Activated CD8-positive, alpha-beta T cell treated with anti-CD3 and anti-CD28 coated beads for 36 hours (primary cell): ENCODE measurements at regions not wholly inside any gene's neighbourhood (a gene's known extent, or its start where the extent isn't known, plus 50 kb on each side); places are given as distances from the start of the nearest gene placed in this dataset.
A peak's percentile ranks its signal among the peaks of the same experiment; 100 is the strongest.
"Not testable (repeated sequence)": the region's sequence is repeated elsewhere in the genome, so short reads cannot be mapped to it uniquely, and the experiment has no call there.

Experiments used
- ATAC-seq: fragments of 200-7000 bp; cut with Tn5 transposase; one replicate; pipeline ENCODE4 v1.10.0; 2021; ENCODE audit warnings: mild to moderate bottlenecking, moderate library complexity
- CTCF ChIA-PET: fragments of 350-600 bp; sonication (Branson Sonifier 250); formaldehyde crosslinking; loops from one replicate; lab custom pipeline; 2021; ENCODE audit warnings: antibody characterized with exemption; lab: Charles Lee
- POLR2A ChIA-PET: fragments of 350-600 bp; sonication (Branson Sonifier 250); formaldehyde crosslinking; loops from one replicate; lab custom pipeline; 2021; ENCODE audit warnings: antibody characterized with exemption; lab: Charles Lee
- DNase-seq: peaks from one replicate; pipeline ENCODE4 v3.0.0-alpha.2; 2020
- H3K27ac Mint-ChIP-seq: one replicate; pipeline ENCODE4 v1.8.0; 2021; ENCODE audit warnings: mild to moderate bottlenecking, mixed read lengths
- H3K27me3 Mint-ChIP-seq: one replicate; pipeline ENCODE4 v1.8.0; 2021; ENCODE audit warnings: mixed read lengths
- H3K36me3 Mint-ChIP-seq: one replicate; pipeline ENCODE4 v1.8.0; 2021; ENCODE audit warnings: low read depth, mixed read lengths
- H3K4me1 Mint-ChIP-seq: one replicate; pipeline ENCODE4 v1.8.0; 2021; ENCODE audit warnings: low read depth, mixed read lengths
- H3K4me3 Mint-ChIP-seq: one replicate; pipeline ENCODE4 v1.8.0; 2021; ENCODE audit warnings: mild to moderate bottlenecking, moderate library complexity, mixed read lengths
- H3K9me3 Mint-ChIP-seq: one replicate; pipeline ENCODE4 v1.8.0; 2021; ENCODE audit warnings: mixed read lengths
- CTCF ChIP-seq: fragments of 200-600 bp; IDR thresholded peaks from one replicate; pipeline ENCODE4 v1.8.0; 2022; ENCODE audit warnings: antibody characterized with exemption, mild to moderate bottlenecking
- intact Hi-C: fragments of 100-400 bp; cut with micrococcal nuclease; formaldehyde crosslinking; loops from one replicate; pipeline ENCODE4 v1.10.0; 2022

- POLR2A ChIA-PET, result no interaction called here
- intact Hi-C loops, result no loop called here
- H3K27me3 Mint-ChIP-seq, result no peaks in the 10 kb centered on the region
- H3K4me3 Mint-ChIP-seq, result no peak overlapping the region
- peaks cover 3% of the 10 kb centered on the region for H3K9me3 Mint-ChIP-seq
- H3K27ac Mint-ChIP-seq, result no peak overlapping the region
- H3K4me1 Mint-ChIP-seq, result no peaks in the 10 kb centered on the region
- TF ChIP-seq CTCF, result no peak
- H3K36me3 Mint-ChIP-seq, result no peaks in the 10 kb centered on the region
- no peak for DNase-seq
- no peak for ATAC-seq
- CTCF ChIA-PET, result no interaction called here
These were observed 554.6 kb upstream of the RGMB start for GRCh38 chr5:98218838-98219237.

- no peaks in the 10 kb centered on the region for H3K27me3 Mint-ChIP-seq
- ChIA-PET CTCF (no interaction called here), POLR2A (no interaction called here)
- H3K4me3 Mint-ChIP-seq, result no peak overlapping the region
- H3K9me3 Mint-ChIP-seq, result peaks cover 18% of the 10 kb centered on the region
- H3K36me3 Mint-ChIP-seq, result no peaks in the 10 kb centered on the region
- DNase-seq, result no peak
- ATAC-seq, result no peak
- intact Hi-C loops, result no loop called here
- H3K4me1 Mint-ChIP-seq, result no peaks in the 10 kb centered on the region
- TF ChIP-seq CTCF, result no peak
- no peak overlapping the region for H3K27ac Mint-ChIP-seq
These were observed 546.0 kb upstream of the RGMB start for GRCh38 chr5:98227489-98227888.

DNA sequence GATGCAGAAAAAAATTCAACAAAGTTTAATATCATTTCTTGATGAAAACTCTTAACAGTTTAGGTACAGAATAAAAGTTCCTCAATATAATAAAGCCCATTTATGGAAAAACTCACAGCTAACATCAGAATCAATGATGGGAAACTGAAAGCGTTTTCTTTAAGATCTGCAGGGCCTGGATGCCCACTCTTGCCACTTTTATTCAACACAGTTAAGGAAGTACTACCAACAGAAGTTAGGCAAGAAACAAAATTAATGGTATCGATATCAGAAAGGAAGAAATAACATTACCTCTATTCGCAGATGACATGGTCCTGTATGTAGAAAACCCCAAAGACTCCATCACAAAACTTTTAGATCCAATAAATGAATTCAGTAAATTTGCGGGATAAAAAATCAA is 542.4 kb upstream of the RGMB start:
- intact Hi-C loops, result no loop called here
- Mint-ChIP-seq H3K27me3 (no peaks in the 10 kb centered on the region), H3K36me3 (no peaks in the 10 kb centered on the region), H3K27ac (no peak overlapping the region), H3K9me3 (peaks cover 14% of the 10 kb centered on the region), H3K4me1 (no peaks in the 10 kb centered on the region), H3K4me3 (no peak overlapping the region)
- POLR2A ChIA-PET, result no interaction called here
- DNase-seq (no peak), ATAC-seq (peak; percentile 30)
- no peak for TF ChIP-seq CTCF
- CTCF ChIA-PET, result interaction anchor here (0.6 kb wide), 1 partner anchor 538 kb away, joined by 3 read pairs; no protein-coding TSS in a partner anchor

DNA sequence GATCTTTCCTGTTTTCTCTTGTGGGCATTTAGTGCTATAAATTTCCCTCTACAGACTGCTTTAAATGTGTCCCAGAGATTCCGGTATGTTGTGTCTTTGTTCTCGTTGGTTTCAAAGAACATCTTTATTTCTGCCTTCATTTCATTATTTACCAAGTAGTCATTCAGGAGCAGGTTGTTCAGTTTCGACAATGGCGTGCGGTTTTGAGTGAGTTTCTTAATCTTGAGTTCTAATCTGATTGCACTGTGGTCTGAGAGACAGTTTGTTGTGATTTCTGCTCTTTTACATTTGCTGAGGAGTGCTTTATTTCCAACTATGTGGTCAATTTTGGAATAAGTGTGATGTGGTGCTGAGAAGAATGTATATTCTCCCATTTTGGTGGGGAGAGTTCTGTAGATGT is 535.7 kb upstream of the RGMB start:
- intact Hi-C loops, H3K9me3 Mint-ChIP-seq, CTCF ChIA-PET: not testable (repeated sequence)

DNA sequence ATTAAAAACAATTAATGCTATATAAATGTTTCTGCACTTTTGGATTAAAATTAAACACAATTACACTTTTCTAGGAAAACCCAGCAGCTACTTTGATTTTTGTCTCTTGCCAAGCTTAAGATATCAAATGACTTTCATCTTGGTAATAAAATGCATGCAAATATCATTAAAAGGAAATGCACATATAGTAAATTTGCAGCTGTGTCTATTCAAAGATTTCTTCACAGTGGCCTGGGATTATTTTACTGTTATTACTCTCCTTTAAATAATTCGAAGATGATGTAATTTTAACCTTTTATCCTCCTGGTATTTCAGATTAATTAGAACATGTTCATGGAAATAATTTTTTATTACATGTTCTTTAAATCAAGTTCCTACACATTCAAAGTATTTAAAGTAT is 529.5 kb upstream of the RGMB start:
- no peaks in the 10 kb centered on the region for H3K4me1 Mint-ChIP-seq
- DNase-seq (no peak), ATAC-seq (no peak)
- CTCF ChIA-PET, result no interaction called here
- H3K36me3 Mint-ChIP-seq, result no peaks in the 10 kb centered on the region
- no peak for TF ChIP-seq CTCF
- H3K9me3 Mint-ChIP-seq, result peaks cover 3% of the 10 kb centered on the region
- H3K4me3 Mint-ChIP-seq, result no peak overlapping the region
- no peaks in the 10 kb centered on the region for H3K27me3 Mint-ChIP-seq
- POLR2A ChIA-PET, result no interaction called here
- no peak overlapping the region for H3K27ac Mint-ChIP-seq
- intact Hi-C loops, result no loop called here

More for the DNA sequence above, 535.7 kb upstream of the RGMB start:
- ATAC-seq, H3K4me3 Mint-ChIP-seq, H3K36me3 Mint-ChIP-seq, H3K27me3 Mint-ChIP-seq, H3K4me1 Mint-ChIP-seq, DNase-seq, H3K27ac Mint-ChIP-seq, POLR2A ChIA-PET: not testable (repeated sequence)

DNA sequence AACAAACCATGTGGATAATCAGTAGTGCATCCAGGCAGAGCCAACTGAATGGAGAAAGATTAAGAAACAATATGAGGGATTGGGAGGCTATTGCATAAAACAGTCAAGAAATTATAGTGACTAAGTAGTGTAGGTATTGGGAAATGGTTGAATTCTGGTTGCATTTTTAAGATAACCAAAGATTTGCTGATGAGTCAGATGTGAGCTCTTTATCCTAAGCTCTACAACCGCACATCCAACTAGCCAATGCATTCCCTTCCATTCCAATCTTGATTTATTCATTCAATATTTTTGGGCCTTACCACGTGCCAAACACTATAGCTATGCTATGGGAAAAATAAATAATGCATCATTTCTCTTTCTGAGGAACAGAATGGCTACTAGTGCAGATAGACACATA is 524.5 kb upstream of the RGMB start:
- no peak for ATAC-seq
- H3K36me3 Mint-ChIP-seq, result no peaks in the 10 kb centered on the region
- DNase-seq, result no peak
- H3K9me3 Mint-ChIP-seq, result peaks cover 3% of the 10 kb centered on the region
- ChIA-PET CTCF (no interaction called here), POLR2A (no interaction called here)
- TF ChIP-seq CTCF, result no peak
- no peak overlapping the region for H3K4me3 Mint-ChIP-seq
- intact Hi-C loops, result no loop called here
- H3K27ac Mint-ChIP-seq, result no peak overlapping the region
- no peaks in the 10 kb centered on the region for H3K27me3 Mint-ChIP-seq
- no peaks in the 10 kb centered on the region for H3K4me1 Mint-ChIP-seq
